ENCODE measurements at regions not wholly inside any gene's neighbourhood (a gene's known extent, or its start where the extent isn't known, plus 50 kb on each side); places are given as distances from the start of the nearest gene placed in this dataset.
"Not testable (repeated sequence)": the region's sequence is repeated elsewhere in the genome, so short reads cannot be mapped to it uniquely, and the experiment has no call there.

GRCh38 chr16:26457095-26457494, 609.6 kb upstream of the C16orf82 start:
- TF ChIP-seq CTCF (IDR thresholded peaks at IDR 0.05) (no peak), EP300 (IDR thresholded peaks at IDR 0.05) (no peak), POLR2A (IDR thresholded peaks at IDR 0.05) (no peak), POLR2AphosphoS5 (IDR thresholded peaks at IDR 0.05) (no peak)
- Histone ChIP-seq H3K36me3 (no peaks in the 10 kb centered on the region), H3K27me3 (no peaks in the 10 kb centered on the region), H3K4me1 (no peaks in the 10 kb centered on the region), H3K27ac (no peak overlapping the region), H3K9me3 (no peaks in the 10 kb centered on the region), H3K4me3 (no peak overlapping the region)
- WGBS, 2 donors: 73 to 79% methylated on average over 7 of the region's 7 CpGs
- DNase-seq: no peak
- no peak for ATAC-seq (ENCODE audit: low FRiP score in 2 of 2)

GRCh38 chr16:26457882-26458281, 608.8 kb upstream of the C16orf82 start:
- Histone ChIP-seq H3K36me3 (no peaks in the 10 kb centered on the region), H3K4me1 (no peaks in the 10 kb centered on the region), H3K27ac (no peak overlapping the region), H3K9me3 (no peaks in the 10 kb centered on the region), H3K4me3 (no peak overlapping the region), H3K27me3 (no peaks in the 10 kb centered on the region)
- TF ChIP-seq POLR2AphosphoS5 (IDR thresholded peaks at IDR 0.05) (no peak), CTCF (IDR thresholded peaks at IDR 0.05) (no peak), EP300 (IDR thresholded peaks at IDR 0.05) (no peak), POLR2A (IDR thresholded peaks at IDR 0.05) (no peak)
- ATAC-seq (ENCODE audit: low FRiP score in 2 of 2) (no peak), DNase-seq (no peak)
- WGBS, 2 donors: 87 to 90% methylated on average over 4 of the region's 4 CpGs

GRCh38 chr16:26464576-26465266, 602.0 kb upstream of the C16orf82 start:
- H3K9me3 ChIP-seq: no peaks in the 10 kb centered on the region
- H3K27me3 ChIP-seq: no peaks in the 10 kb centered on the region
- WGBS, 2 donors: 83 to 90% methylated on average over 5 to 7 of the region's 7 CpGs
- no peaks in the 10 kb centered on the region for H3K36me3 ChIP-seq
- no peaks in the 10 kb centered on the region for H3K4me1 ChIP-seq
- ATAC-seq (ENCODE audit: low FRiP score in 2 of 2): no peak
- H3K4me3 ChIP-seq: no peak overlapping the region
- DNase-seq: no peak
- TF ChIP-seq CTCF (IDR thresholded peaks at IDR 0.05): no peak
- TF ChIP-seq EP300 (IDR thresholded peaks at IDR 0.05): no peak
- no peak for TF ChIP-seq POLR2AphosphoS5 (IDR thresholded peaks at IDR 0.05)
- no peak for TF ChIP-seq POLR2A (IDR thresholded peaks at IDR 0.05)
- H3K27ac ChIP-seq: no peak overlapping the region

- not testable (repeated sequence) for DNase-seq; H3K36me3 ChIP-seq; H3K4me3 ChIP-seq; H3K27ac ChIP-seq; ATAC-seq (ENCODE audit: low FRiP score in 2 of 2); H3K27me3 ChIP-seq; H3K9me3 ChIP-seq; H3K4me1 ChIP-seq
- WGBS, 2 donors: 87 to 92% methylated on average over 10 of the region's 10 CpGs
Measured at GRCh38 chr16:26474405-26474804, 592.3 kb upstream of the C16orf82 start.

- ATAC-seq (ENCODE audit: low FRiP score in 2 of 2) (no peak), DNase-seq (no peak)
- H3K9me3 ChIP-seq: peaks cover 0 to 7% (median 3%) of the 10 kb centered on the region in 4 donors
- no peak overlapping the region for H3K27ac ChIP-seq
- TF ChIP-seq POLR2AphosphoS5 (IDR thresholded peaks at IDR 0.05): no peak
- TF ChIP-seq EP300 (IDR thresholded peaks at IDR 0.05): no peak
- no peak for TF ChIP-seq POLR2A (IDR thresholded peaks at IDR 0.05)
- TF ChIP-seq CTCF (IDR thresholded peaks at IDR 0.05): no peak
- H3K4me3 ChIP-seq: no peak overlapping the region
- 67 to 79% methylated on average over 2 of the region's 2 CpGs for WGBS, 2 donors
- no peaks in the 10 kb centered on the region for H3K27me3 ChIP-seq
- no peaks in the 10 kb centered on the region for H3K4me1 ChIP-seq
- H3K36me3 ChIP-seq: no peaks in the 10 kb centered on the region
Measured at GRCh38 chr16:26475596-26475995, 591.1 kb upstream of the C16orf82 start.

Data from upper lobe of left lung (tissue), 6 donors.